ENCODE measurements at regions not wholly inside any gene's neighbourhood (a gene's known extent, or its start where the extent isn't known, plus 50 kb on each side); places are given as distances from the start of the nearest gene placed in this dataset.

GRCh38 chr3:72179107-72179464, 394.1 kb upstream of the PROK2 start:
- 68% methylated on average over 7 of the region's 7 CpGs for WGBS (ENCODE audit: low lambda C conversion rate)
- Histone ChIP-seq H3K4me2 (no peak overlapping the region), H3F3A (replicated peaks; ENCODE audit: insufficient read depth) (no peaks in the 10 kb centered on the region), H3K4me3 (ENCODE audit: low read depth in 2 of 2, low read length in 1 of 2) (no peak overlapping the region), H3K9me3 (no peaks in the 10 kb centered on the region), H2AFZ (ENCODE audit: low read depth) (no peak overlapping the region), H3K36me3 (replicated peaks in 1 of 2; ENCODE audit: control insufficient read depth in 1 of 2, insufficient read depth in 2 of 2, low read length in 1 of 2) (no peaks in the 10 kb centered on the region), H3K27ac (ENCODE audit: low read depth in 2 of 2, low read length in 1 of 2) (no peak overlapping the region), H3K4me1 (ENCODE audit: control insufficient read depth in 1 of 2, insufficient read depth in 2 of 2, low read depth in 1 of 2, low read length in 1 of 2) (peaks cover 0 to 8% of the 10 kb centered on the region in 2 experiments; a peak in 1 of 4 replicates), H3K9me2 (no peaks in the 10 kb centered on the region), H3K79me2 (ENCODE audit: insufficient read depth) (no peaks in the 10 kb centered on the region), H3K9ac (no peak overlapping the region), H4K20me1 (ENCODE audit: insufficient read depth) (no peaks in the 10 kb centered on the region), H3K27me3 (ENCODE audit: insufficient read depth) (no peaks in the 10 kb centered on the region)
- TF ChIP-seq TAF1 (IDR thresholded peaks at IDR 0.05; ENCODE audit: borderline replicate concordance, low read depth, low read length) (no peak), PBX3 (IDR thresholded peaks at IDR 0.05) (no peak), YY1 (IDR thresholded peaks at IDR 0.05; ENCODE audit: low read depth) (no peak), FOXJ3 (CRISPR knock-in tag; IDR thresholded peaks at IDR 0.05) (no peak), GABPA (IDR thresholded peaks at IDR 0.05; ENCODE audit: low read depth) (no peak), TEAD4 (IDR thresholded peaks at IDR 0.05; ENCODE audit: borderline replicate concordance, insufficient read depth) (no peak), SIN3A (IDR thresholded peaks at IDR 0.05; ENCODE audit: borderline replicate concordance, low read depth, low read length) (no peak), EZH2phosphoT487 (IDR thresholded peaks at IDR 0.05; ENCODE audit: borderline replicate concordance, low read depth) (no peak), JUND (IDR thresholded peaks at IDR 0.05) (no peak), CHD2 (IDR thresholded peaks at IDR 0.05; ENCODE audit: low read length, partially characterized antibody) (no peak)
- no peak for DNase-seq
- ChIA-PET CTCF (no interaction called here), POLR2A (no interaction called here)

GRCh38 chr3:72178463-72179106, 393.6 kb upstream of the PROK2 start:
- 68% methylated on average over 3 of the region's 3 CpGs for WGBS (ENCODE audit: low lambda C conversion rate)
- Histone ChIP-seq H3K36me3 (replicated peaks in 1 of 2; ENCODE audit: control insufficient read depth in 1 of 2, insufficient read depth in 2 of 2, low read length in 1 of 2) (no peaks in the 10 kb centered on the region), H3K4me3 (ENCODE audit: low read depth in 2 of 2, low read length in 1 of 2) (no peak overlapping the region), H4K20me1 (ENCODE audit: insufficient read depth) (no peaks in the 10 kb centered on the region), H3K27ac (ENCODE audit: low read depth in 2 of 2, low read length in 1 of 2) (no peak overlapping the region), H3K4me1 (ENCODE audit: control insufficient read depth in 1 of 2, insufficient read depth in 2 of 2, low read depth in 1 of 2, low read length in 1 of 2) (peaks cover 0 to 8% of the 10 kb centered on the region in 2 experiments; a peak in 1 of 4 replicates), H3K4me2 (no peak overlapping the region), H3K27me3 (ENCODE audit: insufficient read depth) (no peaks in the 10 kb centered on the region), H3K9me3 (no peaks in the 10 kb centered on the region), H3F3A (replicated peaks; ENCODE audit: insufficient read depth) (no peaks in the 10 kb centered on the region), H3K9me2 (no peaks in the 10 kb centered on the region), H2AFZ (ENCODE audit: low read depth) (no peak overlapping the region), H3K9ac (no peak overlapping the region), H3K79me2 (ENCODE audit: insufficient read depth) (no peaks in the 10 kb centered on the region)
- POLR2A ChIA-PET, result no interaction called here
- TF ChIP-seq NRF1 (IDR thresholded peaks at IDR 0.05; ENCODE audit: low read depth, low read length), result no peak
- TF ChIP-seq ZBTB33 (IDR thresholded peaks at IDR 0.05; ENCODE audit: borderline replicate concordance, low read depth), result no peak
- no peak for TF ChIP-seq ELF1 (IDR thresholded peaks at IDR 0.05)
- TF ChIP-seq MAX (IDR thresholded peaks at IDR 0.05; ENCODE audit: low read depth), result no peak
- no peak for TF ChIP-seq TEAD4 (IDR thresholded peaks at IDR 0.05; ENCODE audit: borderline replicate concordance, insufficient read depth)
- TF ChIP-seq RFX5 (IDR thresholded peaks at IDR 0.05; ENCODE audit: low read length), result no peak
- TF ChIP-seq PBX3 (IDR thresholded peaks at IDR 0.05), result no peak
- TF ChIP-seq RCOR1 (IDR thresholded peaks at IDR 0.05; ENCODE audit: low read length), result no peak
- no peak for TF ChIP-seq EP300 (IDR thresholded peaks at IDR 0.05; ENCODE audit: borderline replicate concordance in 1 of 2, low read depth in 1 of 2, low read length in 1 of 2)
- TF ChIP-seq CTCF (IDR thresholded peaks at IDR 0.05), result no peak
- no peak for TF ChIP-seq FOXJ3 (CRISPR knock-in tag; IDR thresholded peaks at IDR 0.05)
- TF ChIP-seq GATA2 (CRISPR knock-in tag; IDR thresholded peaks at IDR 0.05), result no peak
- DNase-seq, result no peak
- CTCF ChIA-PET, result no interaction called here
